ENCODE measurements at regions not wholly inside any gene's neighbourhood (a gene's known extent, or its start where the extent isn't known, plus 50 kb on each side); places are given as distances from the start of the nearest gene placed in this dataset.

DNA sequence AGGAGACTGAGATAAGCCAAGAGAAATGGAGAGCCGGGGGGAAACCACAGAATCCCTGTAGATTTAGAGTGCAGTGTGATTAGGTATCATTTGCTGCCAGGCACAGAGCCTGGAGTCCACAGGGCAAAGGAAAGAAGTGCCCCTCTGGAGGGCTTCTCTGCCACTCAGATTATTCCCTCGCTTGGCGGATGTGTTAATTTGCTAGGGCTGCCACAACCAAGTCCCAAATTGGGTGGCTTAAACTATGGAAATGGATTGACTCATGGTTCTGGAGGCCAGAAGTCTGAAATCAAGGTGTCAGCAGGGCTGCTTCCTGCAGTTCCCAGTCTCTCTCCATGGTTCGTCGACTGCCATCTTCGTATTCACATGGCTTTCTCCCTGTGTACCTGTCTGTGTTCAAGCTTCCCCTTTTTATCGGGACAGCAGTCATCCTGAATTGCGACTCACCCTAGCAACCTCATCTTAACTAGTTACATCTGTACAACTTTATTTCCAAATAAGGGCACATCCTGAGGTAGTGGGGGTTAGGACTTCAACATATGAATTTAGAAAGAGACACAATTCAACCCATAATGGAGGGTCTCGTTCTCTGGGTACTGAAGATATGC is 122.2 kb downstream of the ANKRD60 start:
- H3K4me3 ChIP-seq (replicated peaks in 1 of 3) = no peak overlapping the region
- no peaks in the 10 kb centered on the region for H3K9me3 ChIP-seq
- no peaks in the 10 kb centered on the region for H3K36me3 ChIP-seq
- WGBS, 2 donors = 76 to 81% methylated on average over 9 of the region's 9 CpGs
- TF ChIP-seq CTCF (IDR thresholded peaks at IDR 0.05) = no peak
- TF ChIP-seq POLR2A (IDR thresholded peaks at IDR 0.05) = no peak
- H3K27me3 ChIP-seq = no peaks in the 10 kb centered on the region
- H3K4me1 ChIP-seq = no peaks in the 10 kb centered on the region
- H3K27ac ChIP-seq = no peak overlapping the region
- intact Hi-C loops (cut with DNase I) = no loop called here
- no peak for DNase-seq

DNA sequence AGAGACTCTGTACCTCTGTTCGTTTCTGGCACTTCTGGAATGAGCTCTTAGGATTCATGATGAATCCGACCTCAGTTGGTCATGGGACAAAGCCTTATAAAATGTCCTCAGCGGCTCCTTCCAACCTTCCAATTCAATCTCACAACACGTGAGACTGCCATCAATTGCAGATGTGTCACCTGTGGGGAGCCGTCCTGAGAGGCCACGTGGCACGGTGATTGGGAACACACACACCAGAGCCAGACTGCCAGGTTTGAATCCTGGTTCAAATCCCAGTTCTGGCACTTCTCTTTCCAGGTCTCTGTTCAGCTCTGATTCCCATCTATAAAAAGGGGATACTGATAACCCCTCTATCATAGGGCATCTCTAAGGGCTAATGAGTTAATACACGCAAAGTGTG is 124.5 kb downstream of the ANKRD60 start:
- Histone ChIP-seq H3K36me3 (no peaks in the 10 kb centered on the region), H3K4me3 (replicated peaks in 1 of 3) (no peak overlapping the region), H3K27ac (no peak overlapping the region), H3K4me1 (no peaks in the 10 kb centered on the region), H3K27me3 (no peaks in the 10 kb centered on the region), H3K9me3 (no peaks in the 10 kb centered on the region)
- WGBS, 2 donors = 90 to 91% methylated on average over 8 of the region's 8 CpGs
- no peak for DNase-seq
- TF ChIP-seq POLR2A (IDR thresholded peaks at IDR 0.05) = no peak
- TF ChIP-seq CTCF (IDR thresholded peaks at IDR 0.05) = no peak
- intact Hi-C loops (cut with DNase I) = no loop called here

GRCh38 chr20:58103517-58103904 is 124.9 kb downstream of the ANKRD60 start:
- Histone ChIP-seq H3K4me3 (replicated peaks in 1 of 3) (no peak overlapping the region), H3K27me3 (no peaks in the 10 kb centered on the region), H3K36me3 (no peaks in the 10 kb centered on the region), H3K9me3 (no peaks in the 10 kb centered on the region), H3K4me1 (no peaks in the 10 kb centered on the region), H3K27ac (no peak overlapping the region)
- intact Hi-C loops (cut with DNase I) = no loop called here
- WGBS, 2 donors = 83 to 94% methylated on average over 6 of the region's 6 CpGs
- no peak for TF ChIP-seq CTCF (IDR thresholded peaks at IDR 0.05)
- no peak for TF ChIP-seq POLR2A (IDR thresholded peaks at IDR 0.05)
- DNase-seq = no peak

DNA sequence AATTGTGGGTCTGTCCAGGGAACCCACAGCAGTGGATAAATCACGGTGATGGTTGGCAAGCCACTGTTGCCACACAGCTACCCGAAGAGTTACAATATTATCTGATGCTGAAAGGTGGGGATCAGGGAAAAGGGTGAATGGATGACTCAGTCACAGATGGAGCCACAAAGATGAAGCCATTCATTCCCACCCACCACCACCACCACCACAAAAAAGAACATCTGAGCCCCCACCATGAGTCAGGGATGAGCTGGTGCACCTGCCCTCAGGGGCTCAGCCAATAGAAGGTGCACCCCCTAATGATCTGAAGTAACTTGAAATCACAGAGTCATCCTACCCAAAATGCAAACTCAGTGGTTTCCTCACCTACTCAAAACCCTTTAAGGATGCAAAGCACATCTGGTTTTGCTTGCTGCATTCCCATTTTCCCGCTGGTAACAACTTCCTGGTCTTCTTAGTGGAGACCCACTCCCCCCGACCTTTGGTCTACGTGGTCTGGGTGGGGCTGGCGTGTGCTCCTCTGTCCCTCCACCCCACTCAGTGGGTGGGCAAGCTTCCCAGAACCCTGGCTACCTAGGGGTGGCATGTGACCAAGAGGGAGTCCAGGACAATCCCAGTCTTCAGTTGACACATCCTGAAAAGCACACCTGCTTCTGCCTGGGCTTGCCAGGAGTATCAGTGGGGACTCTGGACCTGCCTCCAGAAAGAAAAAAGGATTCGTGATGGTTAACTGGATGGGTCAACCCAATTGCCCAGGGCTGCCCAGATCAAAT is 125.5 kb downstream of the ANKRD60 start:
- TF ChIP-seq CTCF (IDR thresholded peaks at IDR 0.05) (no peak), POLR2A (IDR thresholded peaks at IDR 0.05) (no peak)
- Histone ChIP-seq H3K4me1 (no peaks in the 10 kb centered on the region), H3K27me3 (no peaks in the 10 kb centered on the region), H3K27ac (no peak overlapping the region), H3K36me3 (no peaks in the 10 kb centered on the region), H3K9me3 (no peaks in the 10 kb centered on the region), H3K4me3 (replicated peaks in 1 of 3) (no peak overlapping the region)
- WGBS, 2 donors = 74 to 75% methylated on average over 7 of the region's 7 CpGs
- intact Hi-C loops (cut with DNase I) = no loop called here
- no peak for DNase-seq

GRCh38 chr20:58102261-58102660 is 126.2 kb downstream of the ANKRD60 start:
- no peaks in the 10 kb centered on the region for H3K27me3 ChIP-seq
- DNase-seq = no peak
- 72 to 78% methylated on average over 4 of the region's 4 CpGs for WGBS, 2 donors
- no peaks in the 10 kb centered on the region for H3K4me1 ChIP-seq
- H3K9me3 ChIP-seq = no peaks in the 10 kb centered on the region
- no peak overlapping the region for H3K27ac ChIP-seq
- H3K4me3 ChIP-seq (replicated peaks in 1 of 3) = no peak overlapping the region
- TF ChIP-seq CTCF (IDR thresholded peaks at IDR 0.05) = no peak
- TF ChIP-seq POLR2A (IDR thresholded peaks at IDR 0.05) = no peak
- H3K36me3 ChIP-seq = no peaks in the 10 kb centered on the region
- intact Hi-C loops (cut with DNase I) = no loop called here
